ENCODE measurements at regions not wholly inside any gene's neighbourhood (a gene's known extent, or its start where the extent isn't known, plus 50 kb on each side); places are given as distances from the start of the nearest gene placed in this dataset.

- H3K4me3 Mint-ChIP-seq, result no peak overlapping the region
- no peak for DNase-seq (ENCODE audit: extremely low spot score, unreplicated experiment)
- no peak for TF ChIP-seq CTCF (conservative IDR thresholded peaks at IDR 0.05)
- H3K27ac Mint-ChIP-seq, result no peak overlapping the region
- peaks cover 53% of the 10 kb centered on the region for H3K4me1 Mint-ChIP-seq (ENCODE audit: unreplicated experiment)
- no peaks in the 10 kb centered on the region for H3K9me3 Mint-ChIP-seq
- no peaks in the 10 kb centered on the region for H3K36me3 Mint-ChIP-seq
- peaks cover 9% of the 10 kb centered on the region for H3K27me3 Mint-ChIP-seq
These were observed 107.6 kb upstream of the PKDCC start for GRCh38 chr2:41940060-41940744.

- H3K9me3 Mint-ChIP-seq, result no peaks in the 10 kb centered on the region
- H3K4me3 Mint-ChIP-seq, result no peak overlapping the region
- DNase-seq (ENCODE audit: extremely low spot score, unreplicated experiment), result no peak
- no peak for TF ChIP-seq CTCF (conservative IDR thresholded peaks at IDR 0.05)
- peaks cover 50% of the 10 kb centered on the region for H3K4me1 Mint-ChIP-seq (ENCODE audit: unreplicated experiment)
- no peaks in the 10 kb centered on the region for H3K36me3 Mint-ChIP-seq
- H3K27ac Mint-ChIP-seq, result no peak overlapping the region
- H3K27me3 Mint-ChIP-seq, result peaks cover 9% of the 10 kb centered on the region
These were observed 107.1 kb upstream of the PKDCC start for GRCh38 chr2:41940745-41941063.

- DNase-seq (ENCODE audit: extremely low spot score, unreplicated experiment), result no peak
- H3K4me3 Mint-ChIP-seq, result no peak overlapping the region
- no peaks in the 10 kb centered on the region for H3K9me3 Mint-ChIP-seq
- no peaks in the 10 kb centered on the region for H3K36me3 Mint-ChIP-seq
- TF ChIP-seq CTCF (conservative IDR thresholded peaks at IDR 0.05), result no peak
- peaks cover 45% of the 10 kb centered on the region for H3K4me1 Mint-ChIP-seq (ENCODE audit: unreplicated experiment)
- peaks cover 17% of the 10 kb centered on the region for H3K27me3 Mint-ChIP-seq
- H3K27ac Mint-ChIP-seq, result no peak overlapping the region
These were observed 106.0 kb upstream of the PKDCC start for GRCh38 chr2:41941831-41942230.

- Mint-ChIP-seq H3K36me3 (no peaks in the 10 kb centered on the region), H3K4me1 (ENCODE audit: unreplicated experiment) (peaks cover 45% of the 10 kb centered on the region)
These were observed 105.5 kb upstream of the PKDCC start for GRCh38 chr2:41942278-41942677.

GRCh38 chr2:41943159-41943558, 104.7 kb upstream of the PKDCC start:
- H3K27me3 Mint-ChIP-seq, result peaks cover 29% of the 10 kb centered on the region
- H3K27ac Mint-ChIP-seq, result no peak overlapping the region
- no peak for DNase-seq (ENCODE audit: extremely low spot score, unreplicated experiment)
- H3K9me3 Mint-ChIP-seq, result no peaks in the 10 kb centered on the region
- peaks cover 45% of the 10 kb centered on the region for H3K4me1 Mint-ChIP-seq (ENCODE audit: unreplicated experiment)
- no peak overlapping the region for H3K4me3 Mint-ChIP-seq
- no peak for TF ChIP-seq CTCF (conservative IDR thresholded peaks at IDR 0.05)
- H3K36me3 Mint-ChIP-seq, result no peaks in the 10 kb centered on the region

More at GRCh38 chr2:41942278-41942677, 105.5 kb upstream of the PKDCC start:
- Mint-ChIP-seq H3K27me3 (peaks cover 21% of the 10 kb centered on the region), H3K9me3 (no peaks in the 10 kb centered on the region), H3K4me3 (no peak overlapping the region), H3K27ac (no peak overlapping the region)
- no peak for DNase-seq (ENCODE audit: extremely low spot score, unreplicated experiment)
- TF ChIP-seq CTCF (conservative IDR thresholded peaks at IDR 0.05), result no peak

Measured in type B pancreatic cell (in vitro differentiated cells).